NB4 (cell line): ENCODE measurements at regions not wholly inside any gene's neighbourhood (a gene's known extent, or its start where the extent isn't known, plus 50 kb on each side); places are given as distances from the start of the nearest gene placed in this dataset.

Source experiments
- CTCF ChIP-seq: IDR thresholded peaks from one replicate; pipeline ENCODE4 v1.5.1; 2012; ENCODE audit warnings: low read depth, low read length
- MAX ChIP-seq: IDR thresholded peaks from 2 replicates; pipeline ENCODE4 v1.6.1; 2011; ENCODE audit warnings: low read depth, low read length
- POLR2A ChIP-seq: IDR thresholded peaks from 2 replicates; pipeline ENCODE4 v1.6.1; 2011; ENCODE audit warnings: mild to moderate bottlenecking; ENCODE audit not compliant: insufficient read length; ENCODE audit errors: extremely low read depth

- TF ChIP-seq CTCF, result no peak
- no peak for TF ChIP-seq POLR2A
- TF ChIP-seq MAX, result no peak
Observed at GRCh38 chr12:87047691-87048090, 791.5 kb upstream of the MGAT4C start.
